ENCODE measurements at regions not wholly inside any gene's neighbourhood (a gene's known extent, or its start where the extent isn't known, plus 50 kb on each side); places are given as distances from the start of the nearest gene placed in this dataset.

GRCh38 chr22:44412136-44412731 is 85.8 kb downstream of the RTL6 start:
- TF ChIP-seq CTCF (IDR thresholded peaks at IDR 0.05) (no peak), POLR2A (IDR thresholded peaks at IDR 0.05; ENCODE audit: low read length) (no peak), CHD2 (IDR thresholded peaks at IDR 0.05; ENCODE audit: low read length, partially characterized antibody) (no peak), NFE2L2 (conservative IDR thresholded peaks at IDR 0.05; ENCODE audit: low read length) (no peak)
